Stimulated activated CD8-positive, alpha-beta memory T cell treated with anti-CD3 and anti-CD28 coated beads, Interleukin-12 subunit alpha, Interleukin-12 subunit beta, amount 100 ng/mL, for 4 hours (primary cell): ENCODE measurements at regions not wholly inside any gene's neighbourhood (a gene's known extent, or its start where the extent isn't known, plus 50 kb on each side); places are given as distances from the start of the nearest gene placed in this dataset.

Source experiments
- DNase-seq: peaks from one replicate; pipeline ENCODE4 v3.0.0-alpha.2; 2020; ENCODE audit warnings: low read depth

- DNase-seq = no peak
Measured at GRCh38 chr10:92792661-92793060, 55.7 kb upstream of the EXOC6 start.
